Smooth muscle cell (in vitro differentiated cells): ENCODE measurements at regions not wholly inside any gene's neighbourhood (a gene's known extent, or its start where the extent isn't known, plus 50 kb on each side); places are given as distances from the start of the nearest gene placed in this dataset.

Source experiments
- DNase-seq: peaks from one replicate; lab custom pipeline; 2025; ENCODE audit not compliant: unreplicated experiment; lab: John Stamatoyannopoulos, UW
- H2AFZ ChIP-seq: fragments of 200-600 bp; sonication (generic); 2 replicates; pipeline ENCODE4 v1.6.0; 2016; ENCODE audit warnings: antibody characterized with exemption, low read depth, mild to moderate bottlenecking
- H3F3A ChIP-seq: fragments of 200-600 bp; sonication (generic); 2 replicates; pipeline ENCODE4 v1.6.0; 2017; ENCODE audit warnings: antibody characterized with exemption, low read depth
- H3K27ac ChIP-seq: fragments of 200-600 bp; sonication (generic); 2 replicates; pipeline ENCODE4 v1.5.1; 2016; ENCODE audit warnings: low read depth, mild to moderate bottlenecking
- H3K27me3 ChIP-seq: fragments of 200-600 bp; sonication (generic); 2 replicates; pipeline ENCODE4 v1.6.1; 2016; ENCODE audit warnings: low read depth, mild to moderate bottlenecking
- H3K36me3 ChIP-seq: fragments of 200-600 bp; sonication (generic); 2 replicates; pipeline ENCODE4 v1.5.1; 2016; ENCODE audit warnings: low read depth
- H3K4me1 ChIP-seq: fragments of 200-600 bp; sonication (generic); 2 replicates; pipeline ENCODE4 v1.5.1; 2016; ENCODE audit warnings: low read depth
- H3K4me2 ChIP-seq: fragments of 200-600 bp; sonication (generic); 2 replicates; pipeline ENCODE4 v1.6.0; 2016; ENCODE audit warnings: mild to moderate bottlenecking
- H3K4me3 ChIP-seq: fragments of 200-600 bp; sonication (generic); 2 replicates; pipeline ENCODE4 v1.5.1; 2016; ENCODE audit warnings: mild to moderate bottlenecking
- H3K79me2 ChIP-seq: fragments of 200-600 bp; sonication (generic); 2 replicates; pipeline ENCODE4 v1.6.0; 2016; ENCODE audit warnings: low read depth, mild to moderate bottlenecking
- H3K9ac ChIP-seq: fragments of 200-600 bp; sonication (generic); 2 replicates; pipeline ENCODE4 v1.6.0; 2016; ENCODE audit warnings: low read depth
- H3K9me3 ChIP-seq: fragments of 200-600 bp; sonication (generic); replicated peaks from 2 replicates; pipeline ENCODE4 v1.5.1; 2016; ENCODE audit warnings: low read depth
- H4K20me1 ChIP-seq: fragments of 200-600 bp; sonication (generic); 2 replicates; pipeline ENCODE4 v1.6.0; 2016; ENCODE audit warnings: low read depth
- WGBS: methylation state at CpG from one replicate; pipeline ENCODE4 v1.1.7; 2016; ENCODE audit warnings: low lambda C conversion rate; 5-methylcytosine and 5-hydroxymethylcytosine counted together
- TF ChIP-seq, protein P1 (sequence below): fragments of 200-600 bp; sonication (generic); IDR thresholded peaks from 2 replicates; pipeline ENCODE4 v1.5.1; 2017; ENCODE audit warnings: borderline replicate concordance, mild to moderate bottlenecking, antibody characterized with exemption; ENCODE audit not compliant: insufficient read depth, poor library complexity, severe bottlenecking

GRCh38 chr6:74976701-74977100 lies 229.2 kb downstream of the COL12A1 start:
- no peak for DNase-seq
- no peaks in the 10 kb centered on the region for H3K9me3 ChIP-seq
- no peak overlapping the region for H3K27ac ChIP-seq
- H2AFZ ChIP-seq: no peak overlapping the region
- WGBS: 92% methylated on average over 2 of the region's 2 CpGs
- no peak overlapping the region for H3K9ac ChIP-seq
- H3K79me2 ChIP-seq: no peaks in the 10 kb centered on the region
- TF ChIP-seq, protein P1, sequence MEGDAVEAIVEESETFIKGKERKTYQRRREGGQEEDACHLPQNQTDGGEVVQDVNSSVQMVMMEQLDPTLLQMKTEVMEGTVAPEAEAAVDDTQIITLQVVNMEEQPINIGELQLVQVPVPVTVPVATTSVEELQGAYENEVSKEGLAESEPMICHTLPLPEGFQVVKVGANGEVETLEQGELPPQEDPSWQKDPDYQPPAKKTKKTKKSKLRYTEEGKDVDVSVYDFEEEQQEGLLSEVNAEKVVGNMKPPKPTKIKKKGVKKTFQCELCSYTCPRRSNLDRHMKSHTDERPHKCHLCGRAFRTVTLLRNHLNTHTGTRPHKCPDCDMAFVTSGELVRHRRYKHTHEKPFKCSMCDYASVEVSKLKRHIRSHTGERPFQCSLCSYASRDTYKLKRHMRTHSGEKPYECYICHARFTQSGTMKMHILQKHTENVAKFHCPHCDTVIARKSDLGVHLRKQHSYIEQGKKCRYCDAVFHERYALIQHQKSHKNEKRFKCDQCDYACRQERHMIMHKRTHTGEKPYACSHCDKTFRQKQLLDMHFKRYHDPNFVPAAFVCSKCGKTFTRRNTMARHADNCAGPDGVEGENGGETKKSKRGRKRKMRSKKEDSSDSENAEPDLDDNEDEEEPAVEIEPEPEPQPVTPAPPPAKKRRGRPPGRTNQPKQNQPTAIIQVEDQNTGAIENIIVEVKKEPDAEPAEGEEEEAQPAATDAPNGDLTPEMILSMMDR: no peak
- H3K4me1 ChIP-seq: no peaks in the 10 kb centered on the region
- H4K20me1 ChIP-seq: no peaks in the 10 kb centered on the region
- H3K4me2 ChIP-seq: no peak overlapping the region
- H3K27me3 ChIP-seq: no peaks in the 10 kb centered on the region
- no peaks in the 10 kb centered on the region for H3K36me3 ChIP-seq
- no peaks in the 10 kb centered on the region for H3F3A ChIP-seq
- no peak overlapping the region for H3K4me3 ChIP-seq

DNA sequence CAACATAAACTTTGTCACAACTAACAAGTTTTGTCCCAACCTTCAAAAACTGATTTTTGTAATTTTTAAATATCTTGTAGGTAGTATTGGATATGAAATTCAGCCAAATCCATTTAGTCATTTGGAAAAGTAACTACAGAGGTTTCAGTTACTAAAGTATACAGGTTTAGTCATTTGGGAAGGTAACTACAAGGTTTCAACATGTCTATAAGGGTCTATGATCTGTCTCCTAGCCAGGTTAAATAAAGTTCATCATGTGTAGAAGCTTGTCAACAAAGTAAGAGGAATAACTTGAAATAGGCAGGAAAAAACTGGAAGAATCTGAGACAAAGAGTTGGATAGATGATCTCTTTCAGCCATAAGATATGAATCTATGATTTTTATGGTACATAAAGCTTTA lies 229.8 kb downstream of the COL12A1 start:
- TF ChIP-seq, protein P1: no peak
- no peaks in the 10 kb centered on the region for H3K4me1 ChIP-seq
- no peaks in the 10 kb centered on the region for H3K9me3 ChIP-seq
- no peaks in the 10 kb centered on the region for H3K36me3 ChIP-seq
- no peak for DNase-seq
- no peak overlapping the region for H3K27ac ChIP-seq
- H3K9ac ChIP-seq: no peak overlapping the region
- H3K27me3 ChIP-seq: no peaks in the 10 kb centered on the region
- no peaks in the 10 kb centered on the region for H4K20me1 ChIP-seq
- H3K4me2 ChIP-seq: no peak overlapping the region
- H3K4me3 ChIP-seq: no peak overlapping the region
- no peak overlapping the region for H2AFZ ChIP-seq
- H3K79me2 ChIP-seq: no peaks in the 10 kb centered on the region
- H3F3A ChIP-seq: no peaks in the 10 kb centered on the region

DNA sequence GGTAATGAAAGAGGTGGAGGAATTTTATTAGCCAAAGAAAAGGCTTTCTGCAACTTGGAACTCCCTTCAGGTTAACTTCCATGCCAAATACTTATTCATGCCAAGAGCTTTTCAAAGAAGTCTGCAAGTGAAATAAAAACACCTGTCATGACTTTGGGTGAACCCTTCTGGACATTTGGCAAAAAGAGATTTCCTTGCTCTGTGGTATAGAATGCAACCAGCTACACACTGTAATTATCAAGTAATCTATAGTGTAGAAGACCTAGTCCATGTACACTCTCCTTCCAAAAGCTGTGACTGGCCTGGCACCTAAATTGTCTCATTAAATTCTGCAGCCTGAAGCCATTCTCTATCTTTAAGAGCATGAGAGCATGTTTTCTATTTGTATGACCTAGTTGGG lies 232.3 kb downstream of the COL12A1 start:
- TF ChIP-seq, protein P1: no peak
- no peak overlapping the region for H3K4me2 ChIP-seq
- H3K27ac ChIP-seq: no peak overlapping the region

GRCh38 chr6:74971633-74972032 lies 234.2 kb downstream of the COL12A1 start:
- no peak for DNase-seq
- no peak overlapping the region for H3K9ac ChIP-seq
- no peak overlapping the region for H3K27ac ChIP-seq
- no peaks in the 10 kb centered on the region for H4K20me1 ChIP-seq
- no peaks in the 10 kb centered on the region for H3F3A ChIP-seq
- H3K9me3 ChIP-seq: no peaks in the 10 kb centered on the region
- no peaks in the 10 kb centered on the region for H3K27me3 ChIP-seq
- TF ChIP-seq, protein P1: no peak
- H3K4me3 ChIP-seq: no peak overlapping the region
- H3K4me1 ChIP-seq: no peaks in the 10 kb centered on the region
- H3K36me3 ChIP-seq: no peaks in the 10 kb centered on the region
- no peak overlapping the region for H2AFZ ChIP-seq
- no peaks in the 10 kb centered on the region for H3K79me2 ChIP-seq
- no peak overlapping the region for H3K4me2 ChIP-seq

More for the DNA sequence above, 232.3 kb downstream of the COL12A1 start:
- Histone ChIP-seq H3K79me2 (no peaks in the 10 kb centered on the region), H3K9me3 (no peaks in the 10 kb centered on the region), H3K36me3 (no peaks in the 10 kb centered on the region), H2AFZ (no peak overlapping the region), H4K20me1 (no peaks in the 10 kb centered on the region), H3K4me3 (no peak overlapping the region), H3F3A (no peaks in the 10 kb centered on the region), H3K27me3 (no peaks in the 10 kb centered on the region), H3K9ac (no peak overlapping the region), H3K4me1 (no peaks in the 10 kb centered on the region)
- no peak for DNase-seq
